Testis (tissue), 2 donors: ENCODE measurements at regions not wholly inside any gene's neighbourhood (a gene's known extent, or its start where the extent isn't known, plus 50 kb on each side); places are given as distances from the start of the nearest gene placed in this dataset.

Source experiments
- DNase-seq: peaks from one replicate; pipeline ENCODE4 v3.0.0-alpha.2; 2019
- H3K27ac ChIP-seq, 2 donors: fragments of 200-600 bp; sonication (generic); one replicate each; pipeline ENCODE4 v1.5.1; 2019
- H3K27me3 ChIP-seq: fragments of 200-600 bp; sonication (generic); one replicate; pipeline ENCODE4 v1.5.1; 2019
- H3K36me3 ChIP-seq: fragments of 200-600 bp; sonication (generic); one replicate; pipeline ENCODE4 v1.5.1; 2017; ENCODE audit warnings: low read depth; ENCODE audit errors: missing control alignments
- H3K4me1 ChIP-seq: fragments of 200-600 bp; sonication (generic); one replicate; pipeline ENCODE4 v1.5.1; 2019
- H3K4me3 ChIP-seq, 2 donors: fragments of 200-600 bp; sonication (generic); one replicate each; pipeline ENCODE4 v1.5.1; 2017 to 2019
- H3K9me3 ChIP-seq: fragments of 200-600 bp; sonication (generic); one replicate; pipeline ENCODE4 v1.5.1; 2017
- POLR2A ChIP-seq: fragments of 450-650 bp; IDR thresholded peaks from one replicate; pipeline ENCODE4 v1.6.1; 2017; ENCODE audit warnings: antibody characterized with exemption, mild to moderate bottlenecking, moderate library complexity
- WGBS, 2 donors: methylation state at CpG; one replicate each; pipeline ENCODE4 v1.1.5; 2018; 5-methylcytosine and 5-hydroxymethylcytosine counted together
- intact Hi-C: fragments of 100-400 bp; cut with DNase I; formaldehyde crosslinking; loops from one replicate; pipeline ENCODE4 v1.15.1; 2023; ENCODE audit warnings: low total_unique reads
- TF ChIP-seq, protein P1 (sequence below), 3 experiments: fragments of 450-650 bp in 2 of 3; fragments of 200-600 bp in 1 of 3; sonication (generic) in 1 of 3; IDR thresholded peaks; one replicate each; pipeline ENCODE4 v1.5.1; 2016 to 2019; ENCODE audit warnings: antibody characterized with exemption in 3 of 3, mild to moderate bottlenecking in 2 of 3, moderate library complexity in 1 of 3

DNA sequence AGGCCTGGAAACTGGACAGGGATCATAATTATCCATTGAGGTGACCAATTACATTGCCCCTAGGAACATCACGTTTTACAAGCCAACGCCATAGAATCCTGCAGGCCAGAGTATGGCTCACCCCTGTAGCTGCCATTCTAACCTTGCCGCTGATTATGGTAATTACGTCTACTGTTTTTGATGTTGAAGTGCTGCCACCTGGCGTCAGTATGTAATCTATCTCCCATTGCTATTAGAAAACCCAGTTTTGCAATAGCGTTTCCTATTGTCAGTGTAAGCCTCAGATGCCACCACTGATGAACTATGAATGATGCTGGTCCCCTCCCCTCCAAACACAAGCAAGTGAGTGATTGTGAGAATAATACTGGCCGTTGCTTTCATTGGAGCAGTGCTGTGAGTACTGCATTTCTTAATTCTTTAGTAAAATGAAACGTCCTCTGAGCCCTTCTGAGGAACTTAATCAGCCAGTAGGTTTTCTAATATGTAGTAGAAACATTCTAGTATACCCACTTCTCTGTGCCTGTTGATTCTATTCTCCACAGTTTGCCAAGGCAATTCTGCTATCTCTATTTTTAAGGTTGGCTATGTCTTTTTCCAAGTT, 100.5 kb upstream of the NMUR2 start:
- no peaks in the 10 kb centered on the region for H3K36me3 ChIP-seq
- no peak overlapping the region for H3K27ac ChIP-seq
- H3K4me3 ChIP-seq: no peak overlapping the region
- intact Hi-C loops: loop anchor here (5.0 kb wide), 1 partner anchor 678 kb away; no protein-coding TSS in a partner anchor
- H3K9me3 ChIP-seq: no peaks in the 10 kb centered on the region
- DNase-seq: peak; percentile 78
- H3K27me3 ChIP-seq: no peaks in the 10 kb centered on the region
- H3K4me1 ChIP-seq: no peaks in the 10 kb centered on the region
- 12 to 16% methylated on average over 8 of the region's 8 CpGs for WGBS, 2 donors
- TF ChIP-seq, protein P1, sequence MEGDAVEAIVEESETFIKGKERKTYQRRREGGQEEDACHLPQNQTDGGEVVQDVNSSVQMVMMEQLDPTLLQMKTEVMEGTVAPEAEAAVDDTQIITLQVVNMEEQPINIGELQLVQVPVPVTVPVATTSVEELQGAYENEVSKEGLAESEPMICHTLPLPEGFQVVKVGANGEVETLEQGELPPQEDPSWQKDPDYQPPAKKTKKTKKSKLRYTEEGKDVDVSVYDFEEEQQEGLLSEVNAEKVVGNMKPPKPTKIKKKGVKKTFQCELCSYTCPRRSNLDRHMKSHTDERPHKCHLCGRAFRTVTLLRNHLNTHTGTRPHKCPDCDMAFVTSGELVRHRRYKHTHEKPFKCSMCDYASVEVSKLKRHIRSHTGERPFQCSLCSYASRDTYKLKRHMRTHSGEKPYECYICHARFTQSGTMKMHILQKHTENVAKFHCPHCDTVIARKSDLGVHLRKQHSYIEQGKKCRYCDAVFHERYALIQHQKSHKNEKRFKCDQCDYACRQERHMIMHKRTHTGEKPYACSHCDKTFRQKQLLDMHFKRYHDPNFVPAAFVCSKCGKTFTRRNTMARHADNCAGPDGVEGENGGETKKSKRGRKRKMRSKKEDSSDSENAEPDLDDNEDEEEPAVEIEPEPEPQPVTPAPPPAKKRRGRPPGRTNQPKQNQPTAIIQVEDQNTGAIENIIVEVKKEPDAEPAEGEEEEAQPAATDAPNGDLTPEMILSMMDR (IDR thresholded peaks at IDR 0.05): peak; percentile 34 to 56 (median 55)
- no peak for TF ChIP-seq POLR2A

DNA sequence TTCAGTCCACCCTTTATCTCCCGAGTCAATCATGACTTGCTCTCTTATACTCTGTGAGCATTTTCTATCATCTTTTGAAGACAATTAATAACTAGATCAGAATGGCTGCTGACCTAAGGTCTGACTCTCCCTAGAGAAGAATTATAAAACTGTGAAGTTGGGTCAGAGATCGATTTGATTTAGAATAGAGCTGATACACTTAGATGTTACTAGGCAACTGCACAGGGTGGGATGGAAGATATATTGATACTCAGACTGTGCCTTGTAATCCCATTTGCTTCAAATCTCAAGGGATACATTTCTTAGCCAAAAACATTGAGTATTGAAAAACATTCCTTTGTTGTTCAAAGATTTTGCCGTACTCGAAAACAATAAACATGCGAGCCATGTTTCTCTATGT, 106.0 kb upstream of the NMUR2 start:
- no peaks in the 10 kb centered on the region for H3K9me3 ChIP-seq
- WGBS, 2 donors: 89 to 90% methylated on average over 5 of the region's 5 CpGs
- H3K27ac ChIP-seq: no peak overlapping the region
- H3K36me3 ChIP-seq: no peaks in the 10 kb centered on the region
- TF ChIP-seq POLR2A: no peak
- TF ChIP-seq, protein P1 (IDR thresholded peaks at IDR 0.05): no peak
- H3K4me1 ChIP-seq: no peaks in the 10 kb centered on the region
- no peak overlapping the region for H3K4me3 ChIP-seq
- intact Hi-C loops: no loop called here
- H3K27me3 ChIP-seq: no peaks in the 10 kb centered on the region
- no peak for DNase-seq

DNA sequence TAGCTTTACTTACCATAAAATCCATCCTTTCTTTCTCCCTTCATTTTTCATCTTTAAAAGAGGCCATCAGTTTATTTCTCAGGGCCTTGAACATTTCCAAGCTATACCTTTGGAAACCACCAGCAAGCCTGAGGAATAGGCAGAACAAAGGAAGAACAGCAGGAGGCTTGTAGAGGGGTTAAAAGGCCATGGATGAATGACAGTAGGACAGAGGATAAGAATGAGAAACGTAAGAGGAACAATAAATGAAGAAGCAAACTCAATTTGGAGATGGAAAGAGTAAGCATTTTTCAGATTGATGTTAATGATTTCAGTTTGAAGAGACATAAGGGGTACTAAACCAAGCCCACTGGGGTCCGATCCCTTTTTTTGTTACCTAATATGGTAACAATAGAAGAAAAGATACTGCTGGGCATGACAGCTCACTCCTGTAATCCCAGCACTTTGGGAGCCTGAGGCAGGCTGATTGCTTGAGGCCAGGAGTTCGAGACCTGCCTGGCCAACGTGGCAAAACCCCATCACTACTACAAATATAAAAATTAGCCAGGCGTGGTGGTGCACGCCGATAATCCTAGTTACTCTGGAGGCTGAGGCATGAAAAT, 106.6 kb upstream of the NMUR2 start:
- H3K27me3 ChIP-seq: no peaks in the 10 kb centered on the region
- H3K4me3 ChIP-seq: no peak overlapping the region
- H3K4me1 ChIP-seq: no peaks in the 10 kb centered on the region
- no peak overlapping the region for H3K27ac ChIP-seq
- WGBS, 2 donors: 74 to 90% methylated on average over 7 of the region's 7 CpGs
- TF ChIP-seq, protein P1 (IDR thresholded peaks at IDR 0.05): no peak
- no peak for TF ChIP-seq POLR2A
- no peaks in the 10 kb centered on the region for H3K36me3 ChIP-seq
- intact Hi-C loops: no loop called here
- DNase-seq: no peak
- no peaks in the 10 kb centered on the region for H3K9me3 ChIP-seq

DNA sequence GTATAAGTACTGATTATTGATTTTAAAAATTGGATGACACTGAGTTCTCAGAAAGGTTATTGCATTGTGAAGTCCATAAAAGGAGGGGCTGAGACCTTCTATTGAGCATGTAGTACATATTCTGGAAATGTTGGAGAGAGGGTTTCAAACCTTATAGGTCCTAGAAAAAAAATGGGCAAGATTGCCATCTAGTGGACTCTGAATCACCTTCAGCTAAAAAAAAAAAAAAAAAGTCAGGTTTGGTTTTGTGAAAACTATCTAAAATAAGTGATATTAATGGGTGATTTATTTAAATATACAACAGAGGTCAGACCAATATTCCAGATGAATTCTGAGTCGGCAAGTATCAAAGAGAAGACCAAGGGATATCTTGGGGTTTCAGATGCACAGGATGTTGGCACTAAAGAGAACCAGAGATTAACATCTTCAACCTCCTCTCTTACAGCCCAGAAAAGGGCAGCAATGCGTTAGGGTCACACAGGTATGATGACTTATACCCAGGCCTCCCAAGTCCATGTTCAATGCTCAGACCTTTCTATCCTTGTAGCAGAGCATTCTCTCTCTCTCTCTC, 109.8 kb upstream of the NMUR2 start:
- 45 to 74% methylated on average over 2 of the region's 2 CpGs for WGBS, 2 donors
- no peak for TF ChIP-seq POLR2A
- TF ChIP-seq, protein P1 (IDR thresholded peaks at IDR 0.05): peak in 1 of 3 experiments; percentile 36
- DNase-seq: no peak
- Histone ChIP-seq H3K36me3 (no peaks in the 10 kb centered on the region), H3K4me3 (no peak overlapping the region), H3K9me3 (no peaks in the 10 kb centered on the region), H3K27me3 (no peaks in the 10 kb centered on the region), H3K27ac (no peak overlapping the region), H3K4me1 (no peaks in the 10 kb centered on the region)
- intact Hi-C loops: no loop called here
